A549 (cell line): ENCODE measurements at regions not wholly inside any gene's neighbourhood (a gene's known extent, or its start where the extent isn't known, plus 50 kb on each side); places are given as distances from the start of the nearest gene placed in this dataset.
"Not testable (repeated sequence)": the region's sequence is repeated elsewhere in the genome, so short reads cannot be mapped to it uniquely, and the experiment has no call there.

Experiments
- ATAC-seq, 2 experiments: fragments of 200-7000 bp in 1 of 2; fragments of >200 bp in 1 of 2; cut with Nextera tagmentation in 1 of 2; cut with Tn5 transposase in 1 of 2; 3 replicates each; pipeline versions ENCODE4 v1.8.0 to v1.9.1; 2018 to 2020; ENCODE audit warnings: mild to moderate bottlenecking in 1 of 2, moderate library complexity in 1 of 2
- CTCF ChIA-PET: fragments of 300-600 bp; sonication (Branson Sonifier 250); formaldehyde crosslinking; extraction: SDS; loops from one replicate; lab custom pipeline; 2021; ENCODE audit warnings: antibody characterized with exemption, inconsistent platforms; lab: Yijun Ruan, JAX
- POLR2A ChIA-PET: fragments of 350-600 bp; formaldehyde crosslinking; extraction: SDS; loops from one replicate; lab custom pipeline; 2021; ENCODE audit warnings: antibody characterized with exemption, inconsistent platforms; lab: Yijun Ruan, JAX
- DNase-seq, 2 experiments: peaks; one replicate each; pipeline versions ENCODE4 v3.0.0 to v3.0.0-alpha.2; 2011 to 2016; ENCODE audit warnings: low read depth in 1 of 2, low spot score in 1 of 2
- FAIRE-seq: peaks from 2 replicates; lab custom pipeline; 2011; peaks lifted over from hg19 to GRCh38; lab: Jason Lieb, UNC
- H3K27ac ChIP-seq, 2 experiments: fragments of >200 bp; sonication (Bioruptor Twin); formaldehyde crosslinking; 3 replicates each; pipeline ENCODE4 v1.5.1; 2016 to 2017
- H3K4me1 ChIP-seq: fragments of >200 bp; sonication (Bioruptor Twin); formaldehyde crosslinking; 3 replicates; pipeline ENCODE4 v1.6.1; 2016
- H3K4me2 ChIP-seq: fragments of >200 bp; sonication (Bioruptor Twin); formaldehyde crosslinking; 3 replicates; pipeline ENCODE4 v1.6.1; 2016
- H3K4me3 ChIP-seq: fragments of >200 bp; sonication (Bioruptor Twin); formaldehyde crosslinking; 3 replicates; pipeline ENCODE4 v1.5.1; 2016
- H3K9me3 ChIP-seq: fragments of >200 bp; sonication (Bioruptor Twin); formaldehyde crosslinking; 3 replicates; pipeline ENCODE4 v1.6.1; 2016
- ATOH8 ChIP-seq: fragments of 250-450 bp; sonication (Bioruptor Pico); IDR thresholded peaks from 2 replicates; pipeline ENCODE4 v1.5.0; 2020; ENCODE audit warnings: low read depth, mild to moderate bottlenecking, moderate library complexity
- CBX8 ChIP-seq: fragments of 200-600 bp; sonication (generic); IDR thresholded peaks from 2 replicates; pipeline ENCODE4 v1.6.1; 2016
- HMGXB4 ChIP-seq: fragments of 250-450 bp; sonication (Bioruptor Pico); IDR thresholded peaks from 2 replicates; pipeline ENCODE4 v1.5.0; 2021; ENCODE audit warnings: mild to moderate bottlenecking, moderate library complexity, borderline replicate concordance
- HOXA7 ChIP-seq: fragments of 250-450 bp; sonication (Bioruptor Pico); IDR thresholded peaks from 2 replicates; pipeline ENCODE4 v1.5.0; 2020; ENCODE audit warnings: mild to moderate bottlenecking, moderate library complexity
- MAFK ChIP-seq: fragments of 450-650 bp; IDR thresholded peaks from 2 replicates; pipeline ENCODE4 v1.6.1; 2014; ENCODE audit not compliant: partially characterized antibody
- PBX3 ChIP-seq: IDR thresholded peaks from 2 replicates; pipeline ENCODE4 v1.6.1; 2012
- PHF8 ChIP-seq: fragments of 200-600 bp; sonication (generic); IDR thresholded peaks from 2 replicates; pipeline ENCODE4 v1.6.1; 2016; ENCODE audit warnings: low read depth, mild to moderate bottlenecking, antibody characterized with exemption, moderate library complexity, borderline replicate concordance
- POLR2A ChIP-seq: IDR thresholded peaks from 2 replicates; pipeline ENCODE4 v1.6.1; 2012; ENCODE audit warnings: mild to moderate bottlenecking, low read length
- SMC3 ChIP-seq: fragments of >200 bp; sonication (Bioruptor Twin); formaldehyde crosslinking; IDR thresholded peaks from 3 replicates; pipeline ENCODE4 v1.6.1; 2018; ENCODE audit warnings: inconsistent platforms
- TFCP2L1 ChIP-seq: fragments of 250-450 bp; sonication (Bioruptor Pico); IDR thresholded peaks from 2 replicates; pipeline ENCODE4 v1.5.0; 2021; ENCODE audit warnings: mild to moderate bottlenecking
- USF2 ChIP-seq: fragments of 450-650 bp; IDR thresholded peaks from 2 replicates; pipeline ENCODE4 v1.6.1; 2014; ENCODE audit warnings: antibody characterized with exemption
- ZFP36 ChIP-seq: fragments of 450-650 bp; IDR thresholded peaks from 2 replicates; pipeline ENCODE4 v1.6.1; 2014; ENCODE audit warnings: borderline replicate concordance; ENCODE audit not compliant: partially characterized antibody
- WGBS: methylation state at CpG from one replicate; pipeline ENCODE4 v1.1.6; 2017; ENCODE audit errors: missing lambda C conversion rate; 5-methylcytosine and 5-hydroxymethylcytosine counted together

GRCh38 chr16:29231244-29231643 is 175.3 kb downstream of the NPIPB11 start:
- FAIRE-seq = no peak
- no peaks in the 10 kb centered on the region for H3K9me3 ChIP-seq
- WGBS = 87% methylated on average over 18 of the region's 18 CpGs
- no peak overlapping the region for H3K27ac ChIP-seq
- H3K4me2 ChIP-seq = no peak overlapping the region
- ATAC-seq = no peak
- ChIA-PET POLR2A (no interaction called here), CTCF (no interaction called here)
- H3K4me3 ChIP-seq = no peak overlapping the region
- peaks cover 3% of the 10 kb centered on the region for H3K4me1 ChIP-seq
- DNase-seq = no peak
- TF ChIP-seq PBX3 (no peak), POLR2A (no peak), PHF8 (no peak), HOXA7 (no peak), MAFK (no peak), ZFP36 (no peak), ATOH8 (CRISPR knock-in tag) (no peak), TFCP2L1 (CRISPR knock-in tag) (no peak), SMC3 (no peak), CBX8 (no peak)

GRCh38 chr16:29230671-29231096 is 175.8 kb downstream of the NPIPB11 start:
- DNase-seq = no peak
- Histone ChIP-seq H3K27ac (no peak overlapping the region), H3K9me3 (no peaks in the 10 kb centered on the region), H3K4me2 (no peak overlapping the region)
- FAIRE-seq = no peak
- 96% methylated on average over 22 of the region's 22 CpGs for WGBS
- no peak for ATAC-seq
- no peak for TF ChIP-seq USF2
- no peak for TF ChIP-seq HMGXB4 (CRISPR knock-in tag)
- TF ChIP-seq, all 56 proteins: peak for 0
- peaks cover 3% of the 10 kb centered on the region for H3K4me1 ChIP-seq
- no peak overlapping the region for H3K4me3 ChIP-seq
- ChIA-PET CTCF (no interaction called here), POLR2A (no interaction called here)

DNA sequence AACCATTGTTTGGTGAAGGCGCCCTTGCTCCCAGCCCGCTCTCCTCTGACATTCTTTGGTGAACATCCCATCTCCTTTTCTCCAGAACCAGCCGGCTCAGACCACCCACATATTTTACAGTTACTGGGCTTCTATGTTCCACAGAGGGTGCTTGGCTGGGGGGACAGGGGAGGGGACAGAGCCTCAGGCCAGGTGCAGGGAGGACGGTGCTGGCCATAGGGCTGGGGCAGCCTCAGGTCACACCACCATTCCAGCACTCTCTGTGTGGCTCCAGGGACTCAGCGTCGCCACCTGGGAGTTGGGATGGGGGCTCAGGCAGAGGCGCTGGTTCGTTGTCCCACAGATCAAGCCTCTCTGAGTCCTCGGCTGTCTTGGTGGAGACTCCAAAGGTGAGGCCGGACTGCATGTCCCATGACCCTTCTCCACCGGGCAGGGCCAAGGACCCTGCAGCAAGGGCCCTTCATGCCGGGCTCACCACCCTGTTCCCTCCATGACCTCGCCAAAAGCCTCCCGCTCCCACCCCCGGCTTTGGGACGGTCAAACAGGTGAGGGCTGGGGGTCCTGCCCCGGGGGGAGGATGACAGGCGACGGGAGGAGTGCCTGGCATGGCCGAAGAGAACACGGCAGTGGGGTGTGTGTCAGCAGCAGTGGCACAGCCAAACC is 176.4 kb downstream of the NPIPB11 start:
- H3K4me2 ChIP-seq, H3K9me3 ChIP-seq, H3K4me3 ChIP-seq, POLR2A ChIA-PET, H3K27ac ChIP-seq, H3K4me1 ChIP-seq, DNase-seq, CTCF ChIA-PET, FAIRE-seq: not testable (repeated sequence)
- 94% methylated on average over 17 of the region's 21 CpGs for WGBS
- ATAC-seq = 0 out of 6 replicates have a peak, but pooled peaks of 1 of the 2 experiments have one; percentile 11

- H3K9me3 ChIP-seq, H3K27ac ChIP-seq, ATAC-seq, H3K4me2 ChIP-seq, POLR2A ChIA-PET, CTCF ChIA-PET, FAIRE-seq, DNase-seq, H3K4me3 ChIP-seq, H3K4me1 ChIP-seq: not testable (repeated sequence)
- 88% methylated on average over 6 of the region's 8 CpGs for WGBS
Measured at GRCh38 chr16:29229616-29230005, 176.9 kb downstream of the NPIPB11 start.

DNA sequence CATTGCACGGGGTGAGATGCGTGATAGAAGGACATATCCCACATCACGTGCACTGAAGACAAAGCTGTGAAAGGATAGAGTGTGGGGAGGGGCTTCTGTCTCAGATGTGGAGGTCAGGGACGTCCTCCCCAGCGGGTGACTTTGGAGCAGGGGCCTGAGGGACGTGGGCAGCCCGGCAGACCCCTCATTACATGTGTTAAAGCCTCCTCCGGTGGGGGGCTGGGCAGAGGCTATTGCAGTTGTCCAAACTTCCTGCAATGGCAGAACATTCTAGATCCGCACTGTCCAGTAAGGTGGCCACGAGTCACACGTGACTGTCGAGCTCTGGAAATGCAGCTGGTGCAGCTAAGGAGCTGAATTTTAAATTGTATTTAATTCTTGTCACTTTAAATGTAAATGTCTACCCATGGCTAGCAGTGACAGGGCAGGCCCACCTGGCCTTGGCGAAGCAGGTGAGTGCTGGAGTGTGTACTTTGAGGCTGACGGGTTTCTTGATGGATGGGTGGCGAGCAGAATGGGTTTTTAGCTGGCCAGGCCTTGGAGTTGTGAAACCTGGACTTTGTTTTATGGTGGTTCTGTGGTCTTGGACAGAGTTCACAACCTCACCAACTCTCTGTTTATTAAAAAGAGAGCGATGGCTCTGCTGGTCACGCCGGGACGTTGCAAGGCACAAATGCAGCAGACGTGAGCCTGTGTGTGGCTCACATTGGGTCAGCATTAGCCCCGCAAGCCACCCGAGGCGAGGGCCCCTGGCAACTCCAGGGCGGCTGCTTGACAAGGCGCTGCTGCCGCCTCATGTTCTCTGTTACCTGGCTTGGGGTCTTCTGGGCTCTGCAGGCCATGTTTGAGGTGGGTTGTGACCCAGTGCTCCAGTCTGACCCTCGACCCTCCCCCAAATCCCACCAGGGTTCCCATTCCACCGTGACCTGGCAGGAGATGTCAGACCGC is 177.6 kb downstream of the NPIPB11 start:
- H3K4me1 ChIP-seq, CTCF ChIA-PET, DNase-seq, H3K9me3 ChIP-seq, FAIRE-seq, ATAC-seq, POLR2A ChIA-PET, H3K4me3 ChIP-seq: not testable (repeated sequence)
- WGBS = 76% methylated on average over 24 of the region's 29 CpGs
- Histone ChIP-seq H3K27ac (0 out of 6 replicates have a peak overlapping the region, but pooled peaks of 1 of the 2 experiments have one; percentile 49), H3K4me2 (0 out of 3 replicates have a peak overlapping the region, but pooled peaks have one; percentile 37)
